Adrenal gland (tissue), 5 donors: ENCODE measurements at regions not wholly inside any gene's neighbourhood (a gene's known extent, or its start where the extent isn't known, plus 50 kb on each side); places are given as distances from the start of the nearest gene placed in this dataset.

Experiments
- POLR2A ChIP-seq, 2 donors: fragments of 450-650 bp; IDR thresholded peaks; one replicate each; pipeline ENCODE4 v1.6.1; 2017; ENCODE audit warnings: antibody characterized with exemption in 2 of 2, mild to moderate bottlenecking in 2 of 2, moderate library complexity in 1 of 2
- TF ChIP-seq, protein P1 (sequence below), 6 experiments: fragments of 450-650 bp in 4 of 6; fragments of 200-600 bp in 2 of 6; sonication (generic) in 1 of 6; IDR thresholded peaks; 1 replicate in 5 of 6; 2 replicates in 1 of 6; pipeline versions ENCODE4 v1.5.1 to v1.8.0; 2016 to 2021; ENCODE audit warnings: antibody characterized with exemption in 6 of 6, mild to moderate bottlenecking in 2 of 6, moderate library complexity in 1 of 6
- donor health status: DM: no; HTN: no; CAD: no.

DNA sequence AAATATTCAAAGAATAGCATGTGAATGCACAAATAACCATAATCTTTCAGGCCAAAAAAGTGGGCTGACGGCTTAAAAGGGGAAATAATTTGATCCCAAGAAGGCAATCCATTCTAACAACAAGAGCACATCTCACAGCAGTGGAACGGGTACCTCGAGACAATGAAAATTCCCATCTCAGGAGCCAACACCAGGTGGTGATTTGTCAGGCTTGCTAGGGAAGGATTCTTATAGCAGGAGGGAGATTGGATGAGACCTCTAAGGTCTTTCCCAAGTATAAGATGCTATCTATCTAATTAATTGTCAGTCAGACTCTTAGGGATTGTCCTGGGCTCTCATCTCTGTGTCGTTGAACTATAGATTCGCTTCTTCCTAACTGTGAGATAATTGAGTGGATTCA lies 284.0 kb downstream of the ETS1 start:
- TF ChIP-seq POLR2A (IDR thresholded peaks at IDR 0.05) = no peak
- TF ChIP-seq, protein P1, sequence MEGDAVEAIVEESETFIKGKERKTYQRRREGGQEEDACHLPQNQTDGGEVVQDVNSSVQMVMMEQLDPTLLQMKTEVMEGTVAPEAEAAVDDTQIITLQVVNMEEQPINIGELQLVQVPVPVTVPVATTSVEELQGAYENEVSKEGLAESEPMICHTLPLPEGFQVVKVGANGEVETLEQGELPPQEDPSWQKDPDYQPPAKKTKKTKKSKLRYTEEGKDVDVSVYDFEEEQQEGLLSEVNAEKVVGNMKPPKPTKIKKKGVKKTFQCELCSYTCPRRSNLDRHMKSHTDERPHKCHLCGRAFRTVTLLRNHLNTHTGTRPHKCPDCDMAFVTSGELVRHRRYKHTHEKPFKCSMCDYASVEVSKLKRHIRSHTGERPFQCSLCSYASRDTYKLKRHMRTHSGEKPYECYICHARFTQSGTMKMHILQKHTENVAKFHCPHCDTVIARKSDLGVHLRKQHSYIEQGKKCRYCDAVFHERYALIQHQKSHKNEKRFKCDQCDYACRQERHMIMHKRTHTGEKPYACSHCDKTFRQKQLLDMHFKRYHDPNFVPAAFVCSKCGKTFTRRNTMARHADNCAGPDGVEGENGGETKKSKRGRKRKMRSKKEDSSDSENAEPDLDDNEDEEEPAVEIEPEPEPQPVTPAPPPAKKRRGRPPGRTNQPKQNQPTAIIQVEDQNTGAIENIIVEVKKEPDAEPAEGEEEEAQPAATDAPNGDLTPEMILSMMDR (IDR thresholded peaks at IDR 0.05) = no peak
